Colonic mucosa (tissue), 4 donors: ENCODE measurements at regions not wholly inside any gene's neighbourhood (a gene's known extent, or its start where the extent isn't known, plus 50 kb on each side); places are given as distances from the start of the nearest gene placed in this dataset.

ENCODE experiments used
- DNase-seq: peaks from one replicate; pipeline ENCODE4 v3.0.0-alpha.2; 2020
- H3K27ac ChIP-seq: fragments of 200-600 bp; one replicate; pipeline ENCODE4 v1.8.0; 2021
- H3K27me3 ChIP-seq: fragments of 200-600 bp; one replicate; pipeline ENCODE4 v1.8.0; 2021
- H3K36me3 ChIP-seq: fragments of 200-600 bp; one replicate; pipeline ENCODE4 v1.8.0; 2021
- H3K4me1 ChIP-seq: fragments of 200-600 bp; one replicate; pipeline ENCODE4 v1.8.0; 2021; ENCODE audit warnings: mild to moderate bottlenecking
- H3K4me3 ChIP-seq: fragments of 200-600 bp; one replicate; pipeline ENCODE4 v1.8.0; 2021
- H3K9ac ChIP-seq, 2 donors: one replicate each; pipeline ENCODE4 v1.7.0; 2013; ENCODE audit warnings: control low read depth in 2 of 2, low read depth in 2 of 2, low read length in 2 of 2
- H3K9me3 ChIP-seq: fragments of 200-600 bp; one replicate; pipeline ENCODE4 v1.8.0; 2021
- CTCF ChIP-seq: fragments of 200-600 bp; IDR thresholded peaks from one replicate; pipeline ENCODE4 v1.8.0; 2022; ENCODE audit warnings: antibody characterized with exemption, mild to moderate bottlenecking
- intact Hi-C: fragments of 100-400 bp; cut with DNase I; formaldehyde crosslinking; loops from one replicate; pipeline ENCODE4 v1.14.1; 2022
- donor health status: healthy.
- donor health status: DM: no; HTN: no; CAD: no.
- donor health status: DM: no; HTN: no; CAD: no.

GRCh38 chr12:54700301-54700700, 52.1 kb upstream of the DCD start:
- H3K9ac ChIP-seq = no peak overlapping the region
- intact Hi-C loops = no loop called here
- H3K4me3 ChIP-seq = no peak overlapping the region
- no peak for DNase-seq
- H3K27me3 ChIP-seq = no peaks in the 10 kb centered on the region
- no peaks in the 10 kb centered on the region for H3K36me3 ChIP-seq
- no peaks in the 10 kb centered on the region for H3K9me3 ChIP-seq
- H3K27ac ChIP-seq = no peak overlapping the region
- no peaks in the 10 kb centered on the region for H3K4me1 ChIP-seq
- TF ChIP-seq CTCF = no peak
